GM21515 (cell line): ENCODE measurements at regions not wholly inside any gene's neighbourhood (a gene's known extent, or its start where the extent isn't known, plus 50 kb on each side); places are given as distances from the start of the nearest gene placed in this dataset.
"Not testable (repeated sequence)": the region's sequence is repeated elsewhere in the genome, so short reads cannot be mapped to it uniquely, and the experiment has no call there.

Experiments used
- ATAC-seq: cut with Tn5 transposase; IDR thresholded peaks from one replicate; pipeline ENCODE4 v1.9.1; 2021; ENCODE audit not compliant: unreplicated experiment

DNA sequence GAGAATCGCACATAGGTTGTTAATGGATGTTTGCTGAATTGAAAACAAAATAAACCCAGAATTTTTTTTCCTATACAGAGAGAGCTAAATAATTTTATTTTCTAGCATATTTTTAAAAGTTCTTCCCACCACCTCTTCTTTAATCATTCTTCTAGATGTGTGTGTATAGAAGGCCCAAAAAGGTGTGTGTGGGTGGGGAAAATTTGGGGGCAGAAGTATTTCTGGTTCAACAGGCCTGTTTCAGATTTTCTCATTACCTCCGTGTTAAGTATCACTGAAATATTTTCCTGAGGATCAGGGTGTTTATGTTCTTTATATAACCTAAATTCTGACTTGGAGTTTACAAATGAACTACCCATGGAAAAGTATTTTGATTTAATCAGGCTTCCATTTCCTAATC lies 144.2 kb upstream of the ZNF804B start:
- ATAC-seq = no peak

DNA sequence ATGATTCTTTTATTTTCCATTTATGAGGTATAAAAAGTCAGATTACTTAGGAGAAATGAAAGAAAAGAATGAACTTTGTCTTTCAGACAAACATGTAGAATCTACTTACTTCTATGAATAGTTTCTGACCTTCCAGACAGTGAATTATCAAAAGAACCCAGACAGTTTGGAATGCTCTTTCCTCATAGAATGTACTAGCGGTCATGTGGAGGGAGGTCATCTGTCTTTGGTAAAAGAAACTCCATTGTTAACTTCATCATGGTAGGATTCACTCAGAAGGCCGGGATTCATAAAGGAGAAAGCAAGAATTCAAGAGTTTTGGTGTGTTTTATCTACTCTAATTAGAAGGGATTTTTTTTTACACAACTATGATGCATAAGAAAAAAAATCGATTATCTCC lies 144.8 kb upstream of the ZNF804B start:
- no peak for ATAC-seq

DNA sequence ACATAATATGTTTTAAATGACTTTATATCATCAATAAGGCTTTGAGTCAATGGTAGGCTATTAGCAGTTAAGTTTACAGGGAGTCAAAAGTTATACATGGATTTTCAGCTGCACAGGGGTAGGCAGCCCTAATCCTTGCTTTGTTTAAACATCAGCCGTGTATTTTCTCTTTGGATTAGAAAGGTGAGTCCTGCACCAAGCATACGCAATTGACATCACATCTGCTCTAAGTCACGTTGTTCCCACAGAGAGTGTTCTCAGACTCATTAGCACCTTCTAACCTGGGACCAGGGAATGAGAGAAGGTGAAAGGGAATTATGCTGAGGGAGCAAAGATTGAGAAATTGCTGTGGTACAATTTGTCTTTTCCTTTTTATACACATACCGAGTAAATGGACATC lies 148.6 kb upstream of the ZNF804B start:
- no peak for ATAC-seq

DNA sequence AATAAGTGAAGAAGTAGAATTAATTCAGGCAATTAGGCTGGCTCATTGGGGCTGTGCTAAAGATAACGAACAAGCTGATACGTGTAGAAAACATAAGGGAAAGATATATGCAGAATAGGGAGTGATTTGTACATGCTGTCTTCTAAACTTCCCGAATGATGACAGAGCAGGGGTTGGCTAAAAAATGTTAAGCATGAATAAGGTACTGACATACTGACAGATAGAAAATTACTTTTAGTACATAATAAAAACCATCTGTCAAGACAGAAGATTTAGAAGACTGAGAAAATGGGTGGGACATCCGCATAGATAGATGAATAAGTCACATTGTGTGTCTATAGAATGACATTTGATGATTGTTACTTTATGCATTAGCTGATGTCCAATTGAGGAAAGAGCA lies 158.8 kb upstream of the ZNF804B start:
- ATAC-seq = no peak

DNA sequence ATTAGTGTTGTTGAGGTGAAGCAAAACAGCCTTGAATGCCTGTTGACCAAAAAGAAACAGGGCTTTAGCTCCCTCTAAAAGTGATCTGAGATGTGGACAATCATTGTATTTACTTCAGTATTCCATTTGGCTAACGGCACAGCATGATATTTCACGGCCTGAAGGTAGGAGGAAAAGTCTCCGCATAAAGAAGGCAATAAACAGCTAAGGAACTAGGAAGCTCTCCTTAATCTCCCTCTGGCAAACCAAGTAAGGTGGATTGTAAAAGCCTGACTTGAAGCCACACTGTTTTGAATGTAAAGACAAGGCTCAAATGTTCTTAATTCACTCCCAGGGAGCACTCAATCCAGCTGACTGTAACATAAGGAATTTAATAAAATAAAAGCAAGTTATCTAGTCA lies 160.0 kb upstream of the ZNF804B start:
- no peak for ATAC-seq

DNA sequence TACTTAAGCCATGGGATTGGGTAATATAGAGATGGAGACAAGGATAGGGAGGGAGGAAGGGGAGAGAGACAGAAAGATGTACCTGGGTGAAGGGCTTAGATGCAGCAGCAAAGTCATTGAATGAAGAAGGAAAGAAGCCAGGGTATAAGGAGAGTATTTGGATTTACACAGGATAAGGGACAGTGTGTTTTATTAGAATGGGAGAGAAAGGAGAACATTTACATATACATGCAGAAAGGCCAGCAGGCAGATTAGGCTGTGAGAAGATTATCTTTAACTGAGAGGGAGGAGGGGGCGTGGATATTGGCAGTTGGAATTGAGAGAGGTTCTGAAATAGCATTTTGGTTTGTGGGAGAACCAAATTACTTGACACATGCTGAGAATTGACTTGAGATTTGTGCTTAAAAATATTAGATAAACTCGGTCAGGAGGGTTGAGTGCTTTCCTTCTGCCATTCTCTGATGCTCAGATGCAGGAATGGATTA lies 161.5 kb upstream of the ZNF804B start:
- no peak for ATAC-seq

DNA sequence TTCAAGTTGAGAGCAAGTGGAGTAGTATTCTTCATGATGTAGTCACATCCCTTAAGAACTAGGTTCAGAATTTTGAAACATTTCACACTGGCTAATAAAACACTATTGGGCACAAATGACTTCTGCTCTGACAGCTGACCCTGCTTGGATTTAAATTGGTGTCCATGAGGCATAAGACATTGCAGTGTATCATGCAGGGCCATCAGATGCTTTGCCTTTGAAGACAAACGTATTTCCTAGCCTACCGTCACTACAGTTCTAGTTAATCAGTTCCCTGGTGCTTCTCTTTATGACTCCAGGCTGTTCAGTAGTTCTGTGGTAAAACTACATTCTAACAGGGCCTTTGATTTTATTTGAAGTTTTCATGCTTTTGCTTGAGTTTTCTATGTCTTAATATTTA lies 168.5 kb upstream of the ZNF804B start:
- no peak for ATAC-seq

DNA sequence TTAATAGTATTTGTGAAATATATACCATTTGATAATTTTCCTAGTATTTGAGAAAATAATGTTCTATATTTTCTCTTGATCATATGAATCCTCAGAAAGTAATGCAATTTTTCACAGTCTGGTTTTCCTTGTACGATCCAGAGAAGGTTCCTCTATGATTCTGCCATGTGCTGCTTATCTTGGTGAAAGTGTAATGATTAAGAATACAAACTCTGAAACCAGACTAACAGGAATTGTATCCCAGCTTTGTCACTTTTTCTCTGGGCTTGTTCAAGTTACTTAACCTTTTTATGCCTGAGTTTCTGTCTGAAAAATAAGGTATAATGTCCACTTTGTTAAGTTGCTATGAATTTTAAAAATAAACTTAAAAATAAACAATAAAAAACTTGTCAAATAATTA lies 169.6 kb upstream of the ZNF804B start:
- ATAC-seq = no peak

DNA sequence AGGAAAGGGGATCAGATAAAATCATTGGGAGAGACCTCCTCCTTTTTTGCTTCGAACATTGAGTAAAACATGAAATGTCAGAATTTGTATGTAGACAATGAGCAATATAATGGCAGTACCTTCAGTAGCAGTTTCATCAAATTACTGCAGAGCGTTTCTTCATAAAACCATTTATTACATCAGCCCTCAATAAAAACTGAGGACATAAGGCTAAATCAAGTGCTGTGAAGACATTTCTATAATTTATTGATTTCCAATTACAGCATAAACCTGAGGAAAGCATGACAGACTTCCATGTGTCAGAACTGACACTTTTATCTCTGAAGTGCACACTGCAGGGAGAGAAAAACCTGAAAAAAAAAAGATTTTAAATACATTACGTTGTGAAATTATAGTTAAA lies 172.6 kb upstream of the ZNF804B start:
- no peak for ATAC-seq

DNA sequence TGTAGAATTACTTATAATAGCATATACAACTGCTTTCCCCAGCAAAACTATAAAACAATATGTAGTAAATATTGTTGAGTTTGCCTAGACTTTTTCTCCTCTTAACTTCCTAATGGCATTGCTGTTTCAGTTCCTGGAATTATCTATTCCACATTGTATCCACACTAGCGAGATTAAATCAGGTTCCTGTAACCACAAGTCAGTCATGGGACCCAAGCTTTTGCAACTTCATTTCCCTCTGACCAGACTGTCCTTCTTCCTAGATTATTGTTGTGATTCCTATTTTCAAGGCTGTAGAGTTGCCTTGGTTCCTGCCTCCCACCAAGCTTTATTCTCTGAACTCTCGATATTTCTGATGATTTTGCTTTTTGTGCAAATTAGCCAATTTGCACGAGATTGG lies 173.3 kb upstream of the ZNF804B start:
- no peak for ATAC-seq

DNA sequence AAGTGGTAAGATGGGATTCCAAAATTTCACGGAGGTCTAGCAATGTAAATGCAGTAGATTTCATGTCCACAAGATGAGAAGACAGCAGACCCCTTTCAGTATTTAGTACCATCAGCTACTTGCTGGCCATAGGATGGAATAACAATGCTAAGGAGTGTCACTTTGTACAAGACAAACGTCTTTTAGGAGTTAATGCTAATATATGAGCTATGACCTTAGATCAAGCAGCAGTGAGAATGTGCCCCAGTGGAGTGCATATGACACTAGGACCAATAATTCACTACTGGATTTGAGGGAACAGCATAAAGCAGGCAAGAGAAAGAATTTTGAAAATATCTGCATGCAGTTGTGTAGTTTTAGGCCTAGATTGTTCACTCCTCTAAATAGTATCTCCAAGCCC lies 182.8 kb upstream of the ZNF804B start:
- ATAC-seq = no peak

DNA sequence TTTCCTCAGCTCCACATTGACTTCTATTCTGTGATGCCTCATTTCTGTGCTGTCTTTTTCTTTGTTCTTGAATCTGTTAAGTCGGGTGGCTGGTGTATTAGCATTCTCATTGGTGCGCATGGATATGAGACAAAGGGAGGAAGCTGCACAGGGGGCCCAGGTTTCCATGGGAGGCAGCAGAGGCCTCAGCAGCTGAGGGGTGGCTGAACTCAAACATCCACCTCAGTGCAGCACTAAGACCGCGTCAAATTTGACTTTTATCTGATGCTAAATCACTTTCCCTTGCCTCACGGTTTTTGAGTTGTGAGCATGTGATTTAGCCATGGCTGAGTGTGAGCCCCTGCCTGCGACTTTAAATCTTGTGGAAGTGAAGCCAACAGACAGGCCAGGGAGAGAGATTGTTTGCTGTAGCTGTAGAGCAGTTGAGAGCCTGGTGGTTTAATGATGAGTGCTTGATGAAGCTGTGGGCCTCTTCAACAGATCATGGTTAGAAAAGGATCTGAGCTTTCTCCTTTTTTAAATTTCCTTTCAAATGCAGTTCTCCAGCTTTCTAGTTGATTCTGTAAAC lies 193.3 kb upstream of the ZNF804B start:
- no peak for ATAC-seq

DNA sequence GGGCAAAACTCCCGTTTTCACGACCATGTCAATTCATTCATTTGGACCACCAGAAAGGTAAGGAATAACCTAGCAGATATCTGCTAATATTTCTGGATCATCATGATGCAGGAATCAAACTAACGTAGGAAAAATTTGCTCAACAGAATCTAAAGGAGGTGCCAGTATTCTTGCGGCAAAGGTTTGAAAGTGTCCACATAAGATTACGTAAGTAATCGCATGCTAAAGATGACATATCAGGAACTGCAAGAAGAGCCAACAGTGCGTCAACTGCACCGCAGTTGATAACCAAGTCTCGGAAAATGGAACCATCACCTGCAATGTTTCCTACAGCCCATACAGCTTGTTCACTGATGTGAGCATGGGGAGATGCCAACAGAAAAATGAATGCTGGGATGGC lies 194.1 kb upstream of the ZNF804B start:
- ATAC-seq = no peak

DNA sequence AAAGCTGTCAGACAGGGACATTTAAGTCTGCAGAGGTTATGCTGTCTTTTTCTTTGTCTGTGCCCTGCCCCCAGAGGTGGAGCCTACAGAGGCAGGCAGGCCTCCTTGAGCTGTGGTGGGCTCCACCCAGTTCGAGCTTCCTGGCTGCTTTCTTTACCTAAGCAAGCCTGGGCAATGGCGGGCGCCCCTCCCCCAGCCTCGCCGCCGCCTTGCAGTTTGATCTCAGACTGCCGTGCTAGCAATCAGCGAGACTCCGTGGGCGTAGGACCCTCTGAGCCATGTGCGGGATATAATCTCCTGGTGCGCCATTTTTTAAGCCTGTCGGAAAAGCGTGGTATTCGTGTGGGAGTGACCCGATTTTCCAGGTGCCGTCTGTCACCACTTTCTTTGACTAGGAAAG lies 203.1 kb upstream of the ZNF804B start:
- not testable (repeated sequence) for ATAC-seq

DNA sequence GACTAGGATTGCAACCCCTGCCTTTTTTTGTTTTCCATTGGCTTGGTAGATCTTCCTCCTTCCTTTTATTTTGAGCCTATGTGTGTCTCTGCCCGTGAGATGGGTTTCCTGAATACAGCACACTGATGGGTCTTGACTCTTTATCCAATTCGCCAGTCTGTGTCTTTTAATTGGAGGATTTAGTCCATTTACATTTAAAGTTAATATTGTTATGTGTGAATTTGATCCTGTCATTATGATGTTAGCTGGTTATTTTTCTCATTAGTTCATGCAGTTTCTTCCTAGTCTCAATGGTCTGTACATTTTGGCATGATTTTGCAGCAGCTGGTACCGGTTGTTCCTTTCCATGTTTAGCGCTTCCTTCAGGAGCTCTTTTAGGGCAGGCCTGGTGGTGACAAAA lies 204.7 kb upstream of the ZNF804B start:
- not testable (repeated sequence) for ATAC-seq

DNA sequence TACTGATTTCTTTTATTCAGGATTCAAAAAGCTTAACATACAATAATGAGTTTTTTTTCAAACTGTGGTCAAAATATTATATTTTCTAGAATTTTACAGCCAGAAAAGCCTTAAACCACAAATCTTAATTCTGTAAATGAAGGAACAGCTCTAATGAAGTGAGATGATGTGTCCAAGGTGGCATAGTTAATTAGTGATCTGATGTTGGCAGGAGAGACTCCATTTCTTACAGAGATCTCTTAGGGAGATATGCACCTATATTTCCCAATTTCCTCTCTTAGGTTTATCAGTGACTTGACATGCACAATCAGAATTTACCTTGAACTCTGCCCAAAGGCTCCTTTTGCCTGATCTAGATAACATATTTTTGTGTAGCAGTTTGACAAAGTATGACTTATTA lies 211.1 kb upstream of the ZNF804B start:
- no peak for ATAC-seq

DNA sequence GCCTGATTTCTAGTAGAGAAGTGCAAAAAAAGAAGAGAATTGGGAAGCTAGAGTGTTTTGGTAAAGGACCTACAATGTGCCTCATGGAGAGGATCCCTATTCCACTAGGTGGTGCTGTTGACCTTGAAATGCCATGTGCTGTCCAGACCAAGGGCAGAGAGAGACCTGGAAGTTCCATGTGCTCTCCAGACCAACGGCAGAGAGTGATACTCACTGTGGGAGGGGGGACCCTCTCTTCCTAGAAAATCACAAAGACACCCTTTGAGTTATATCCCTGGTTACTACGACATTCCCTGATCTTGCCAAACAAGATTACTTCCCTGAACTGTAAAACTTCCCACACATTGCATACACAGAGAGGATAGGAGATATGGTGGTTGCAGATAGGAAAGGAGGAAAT lies 212.7 kb upstream of the ZNF804B start:
- no peak for ATAC-seq

DNA sequence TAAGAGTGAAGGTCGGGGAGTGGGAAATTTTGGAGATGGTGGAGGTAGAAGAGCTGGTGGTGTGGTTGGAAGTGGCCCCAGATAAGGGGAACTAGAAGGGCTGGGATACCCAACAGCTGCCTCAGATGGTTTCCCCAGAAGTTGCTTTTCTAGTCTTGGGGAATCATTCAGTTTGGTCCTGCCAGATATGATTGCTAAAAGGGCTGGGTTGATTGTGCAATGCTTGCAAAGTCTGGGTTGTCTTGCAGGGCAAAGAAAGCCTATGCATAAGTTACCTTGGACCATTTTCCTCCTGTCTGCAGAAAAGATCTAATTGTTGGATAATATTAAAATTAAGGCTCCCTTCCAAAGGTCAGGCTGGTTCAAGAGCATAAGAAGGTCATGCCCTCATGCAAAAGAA lies 213.8 kb upstream of the ZNF804B start:
- ATAC-seq = no peak

DNA sequence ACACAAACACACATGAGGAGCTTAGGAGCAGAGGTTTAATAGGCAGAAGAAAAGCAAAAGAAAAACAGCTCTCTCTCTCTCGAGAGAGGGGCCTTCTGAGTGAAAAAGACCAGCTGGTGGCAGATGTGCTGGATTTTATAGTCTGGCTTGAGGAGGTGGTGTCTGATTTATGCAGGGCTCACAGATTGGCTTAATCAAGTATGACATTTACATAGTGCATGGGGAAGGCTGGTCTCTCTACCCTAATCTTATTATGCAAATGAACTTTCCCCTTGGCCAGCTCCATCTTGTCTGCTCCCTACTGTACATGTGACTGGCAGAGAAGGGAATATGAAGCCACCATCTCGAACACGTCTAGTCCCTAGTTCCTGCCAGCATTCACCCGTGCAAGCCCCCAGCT lies 219.5 kb upstream of the ZNF804B start:
- no peak for ATAC-seq

DNA sequence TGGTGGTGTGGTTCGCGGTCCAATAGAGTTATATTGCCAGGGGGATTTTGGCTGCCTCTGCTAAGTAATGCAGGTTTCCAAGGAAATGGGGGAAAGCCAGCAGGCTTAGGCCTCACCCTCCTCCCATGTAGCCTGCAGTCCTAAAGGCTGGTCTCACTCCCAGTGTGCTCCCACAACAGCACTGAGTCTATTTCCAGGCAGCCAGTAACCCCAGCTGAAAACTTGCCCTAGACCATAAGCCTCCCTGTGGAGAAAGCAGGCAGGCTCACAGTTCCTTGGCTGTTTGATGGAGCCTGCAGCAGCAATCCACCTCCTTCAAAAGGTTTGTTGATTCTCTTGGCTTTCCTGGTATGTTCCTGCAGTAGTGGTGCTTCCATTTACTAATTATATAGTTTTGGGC lies 220.0 kb upstream of the ZNF804B start:
- no peak for ATAC-seq

DNA sequence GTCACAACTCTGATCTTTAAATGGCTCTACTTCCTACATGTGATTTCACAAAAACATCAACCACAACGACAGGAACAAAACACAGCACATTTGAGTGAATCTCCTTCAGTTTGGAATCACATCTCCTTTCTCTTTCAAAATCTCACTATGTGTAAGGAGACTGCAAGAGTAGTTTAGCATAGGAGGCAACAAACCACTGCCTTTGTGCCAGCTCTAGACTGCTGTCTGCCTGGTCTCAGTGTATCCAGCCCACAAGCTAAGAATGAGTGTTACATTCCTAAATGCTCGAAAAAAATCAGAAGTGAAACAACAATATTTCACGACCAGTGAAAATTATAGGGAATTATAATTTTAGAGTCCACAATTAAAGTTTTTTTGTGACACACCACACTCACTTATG lies 217.0 kb upstream of the STEAP4 start:
- no peak for ATAC-seq

DNA sequence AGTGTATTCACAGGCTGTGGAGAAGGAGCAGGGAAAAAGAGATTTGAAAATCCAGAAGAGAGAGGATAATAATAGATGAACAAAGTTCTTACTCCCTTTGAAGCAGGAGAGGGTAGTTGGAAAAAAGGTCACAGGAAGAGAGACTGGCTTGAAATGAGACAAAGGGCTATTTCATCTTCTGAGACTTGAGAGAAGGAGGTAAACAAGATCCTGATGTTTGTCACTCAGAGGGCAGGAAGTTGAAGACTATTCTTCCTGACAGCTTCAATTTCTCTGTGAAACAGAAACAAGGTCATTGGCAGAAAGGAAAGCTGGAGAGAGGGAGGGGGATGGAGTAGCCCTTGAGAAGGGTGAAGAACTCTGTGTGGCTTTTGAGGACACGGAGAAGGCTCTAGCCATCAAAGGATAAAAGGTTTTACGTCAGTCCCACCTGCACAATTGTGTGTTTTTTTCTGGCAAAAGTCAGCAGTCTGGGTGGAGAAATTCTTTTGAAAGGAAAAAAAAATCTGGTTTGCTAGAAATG lies 216.1 kb upstream of the STEAP4 start:
- ATAC-seq = no peak

DNA sequence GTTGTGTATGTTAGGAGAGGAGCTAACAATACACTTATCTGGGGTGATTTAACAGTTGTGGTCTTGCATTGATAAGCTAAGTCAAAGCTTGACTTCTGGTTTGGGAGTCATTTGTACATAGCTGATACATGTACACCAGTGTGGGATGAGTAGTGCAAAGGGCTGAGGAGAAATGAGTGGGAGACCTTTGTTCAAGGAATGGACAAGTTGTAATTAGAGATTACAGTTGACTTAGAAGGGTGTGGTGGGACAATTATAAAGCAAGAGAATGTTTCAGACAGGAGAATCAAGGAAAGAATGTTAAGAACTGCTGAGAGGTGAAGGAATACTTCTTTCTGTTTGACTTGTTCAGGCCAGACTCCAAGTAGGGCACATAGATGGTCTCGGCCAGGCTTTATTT lies 209.7 kb upstream of the STEAP4 start:
- ATAC-seq = no peak
